Naive B cell (primary cell): ENCODE measurements at regions not wholly inside any gene's neighbourhood (a gene's known extent, or its start where the extent isn't known, plus 50 kb on each side); places are given as distances from the start of the nearest gene placed in this dataset.
A peak's percentile ranks its signal among the peaks of the same experiment; 100 is the strongest.

Experiments
- ATAC-seq, 2 donors: fragments of 150-1000 bp; cut with Tn5 transposase; 2 replicates each; pipeline ENCODE4 v1.10.0; 2021; ENCODE audit warnings: low read depth in 2 of 2, mild to moderate bottlenecking in 2 of 2, moderate library complexity in 2 of 2
- DNase-seq: peaks from one replicate; pipeline ENCODE4 v3.0.0; 2022
- H3K27ac Mint-ChIP-seq, 6 donors: one replicate each; pipeline ENCODE4 v1.8.0; 2020 to 2022; ENCODE audit warnings: mild to moderate bottlenecking in 6 of 6, mixed read lengths in 6 of 6, moderate library complexity in 5 of 6, inconsistent platforms in 2 of 6
- H3K27me3 Mint-ChIP-seq, 3 donors: one replicate each; pipeline ENCODE4 v1.8.0; 2021 to 2022; ENCODE audit warnings: mixed read lengths in 3 of 3, mild to moderate bottlenecking in 1 of 3
- H3K36me3 Mint-ChIP-seq, 2 donors: one replicate each; pipeline ENCODE4 v1.8.0; 2020 to 2022; ENCODE audit warnings: mixed read lengths in 2 of 2, inconsistent platforms in 1 of 2, mild to moderate bottlenecking in 1 of 2
- H3K4me1 Mint-ChIP-seq, 3 donors: one replicate each; pipeline ENCODE4 v1.8.0; 2020 to 2022; ENCODE audit warnings: mixed read lengths in 3 of 3, inconsistent platforms in 1 of 3, mild to moderate bottlenecking in 1 of 3, moderate library complexity in 1 of 3
- H3K4me3 Mint-ChIP-seq, 8 donors: one replicate each; pipeline ENCODE4 v1.8.0; 2020 to 2022; ENCODE audit warnings: mild to moderate bottlenecking in 8 of 8, mixed read lengths in 8 of 8, moderate library complexity in 8 of 8, inconsistent platforms in 2 of 8
- H3K9me3 Mint-ChIP-seq, 7 donors: one replicate each; pipeline ENCODE4 v1.8.0; 2020 to 2022; ENCODE audit warnings: mixed read lengths in 7 of 7, mild to moderate bottlenecking in 5 of 7, inconsistent platforms in 2 of 7, moderate library complexity in 1 of 7

- Mint-ChIP-seq H3K36me3 (no peaks in the 10 kb centered on the region), H3K9me3 (no peaks in the 10 kb centered on the region), H3K27me3 (no peaks in the 10 kb centered on the region), H3K4me1 (no peaks in the 10 kb centered on the region), H3K4me3 (no peak overlapping the region), H3K27ac (peak overlapping the region in 1 of 6 donors; percentile 34)
- no peak for ATAC-seq
- DNase-seq, result no peak
Measured at GRCh38 chr18:64410685-64411084, 261.8 kb upstream of the LINC00305 start.

DNA sequence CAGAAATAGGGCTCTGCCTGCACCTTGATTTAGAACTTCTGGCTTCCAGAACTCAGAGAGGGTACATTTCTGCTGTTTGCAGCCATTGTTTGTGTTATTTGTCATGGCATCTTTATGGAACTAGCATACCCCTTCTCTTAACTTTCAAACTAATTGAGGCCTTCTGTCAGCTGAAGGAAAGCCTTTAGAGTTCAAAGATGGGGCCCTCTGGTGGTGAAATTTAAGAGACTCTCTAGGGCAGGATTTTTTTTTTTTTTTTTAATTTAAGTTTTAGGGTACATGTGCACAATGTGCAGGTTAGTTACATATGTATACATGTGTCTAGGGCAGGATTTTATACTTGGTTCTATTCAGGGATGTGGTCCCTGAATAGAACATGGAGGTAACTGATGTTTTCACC, 260.6 kb upstream of the LINC00305 start:
- H3K9me3 Mint-ChIP-seq, result no peaks in the 10 kb centered on the region
- H3K4me3 Mint-ChIP-seq, result no peak overlapping the region
- no peak overlapping the region for H3K27ac Mint-ChIP-seq
- DNase-seq (peak; percentile 12), ATAC-seq (peak in 1 of 2 donors; percentile 25)
- peaks cover 0 to 2% (median 0%) of the 10 kb centered on the region in 3 donors for H3K4me1 Mint-ChIP-seq
- H3K27me3 Mint-ChIP-seq, result no peaks in the 10 kb centered on the region
- H3K36me3 Mint-ChIP-seq, result no peaks in the 10 kb centered on the region

- Mint-ChIP-seq H3K4me1 (peaks cover 0 to 10% (median 0%) of the 10 kb centered on the region in 3 donors), H3K27ac (no peak overlapping the region), H3K27me3 (no peaks in the 10 kb centered on the region), H3K4me3 (no peak overlapping the region), H3K36me3 (no peaks in the 10 kb centered on the region), H3K9me3 (no peaks in the 10 kb centered on the region)
- ATAC-seq (no peak), DNase-seq (no peak)
Measured at GRCh38 chr18:64407606-64408005, 258.7 kb upstream of the LINC00305 start.

DNA sequence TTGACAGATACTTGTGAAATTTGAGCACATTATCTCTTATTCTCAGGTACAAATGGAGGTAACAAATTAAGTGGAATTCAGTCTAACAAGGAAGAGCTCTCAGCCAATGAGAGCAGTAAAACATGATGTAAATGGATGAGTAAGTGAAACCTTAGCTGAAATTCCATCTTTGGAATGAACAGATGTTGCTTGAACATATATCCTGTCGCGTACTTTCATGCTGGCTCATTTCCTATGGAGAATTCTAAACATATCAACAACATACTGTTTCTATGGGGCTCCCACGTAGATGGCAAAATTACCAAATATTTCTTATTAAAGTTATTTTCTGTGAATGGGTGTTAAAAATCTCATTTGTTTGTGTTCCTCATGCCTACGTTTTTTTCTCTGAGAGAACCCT, 256.3 kb upstream of the LINC00305 start:
- no peaks in the 10 kb centered on the region for H3K27me3 Mint-ChIP-seq
- DNase-seq, result no peak
- peaks cover 0 to 10% (median 0%) of the 10 kb centered on the region in 3 donors for H3K4me1 Mint-ChIP-seq
- H3K9me3 Mint-ChIP-seq, result no peaks in the 10 kb centered on the region
- H3K36me3 Mint-ChIP-seq, result no peaks in the 10 kb centered on the region
- no peak for ATAC-seq
- H3K27ac Mint-ChIP-seq, result no peak overlapping the region
- H3K4me3 Mint-ChIP-seq, result no peak overlapping the region

- Mint-ChIP-seq H3K4me3 (no peak overlapping the region), H3K4me1 (peaks cover 0 to 10% (median 0%) of the 10 kb centered on the region in 3 donors), H3K27me3 (no peaks in the 10 kb centered on the region), H3K9me3 (no peaks in the 10 kb centered on the region), H3K36me3 (no peaks in the 10 kb centered on the region), H3K27ac (peak overlapping the region in 1 of 6 donors; percentile 22)
- DNase-seq (no peak), ATAC-seq (peak; percentile 75 to 76)
Measured at GRCh38 chr18:64403784-64404503, 255.1 kb upstream of the LINC00305 start.

GRCh38 chr18:64402636-64403035, 253.7 kb upstream of the LINC00305 start:
- Mint-ChIP-seq H3K27ac (no peak overlapping the region), H3K9me3 (no peaks in the 10 kb centered on the region), H3K27me3 (no peaks in the 10 kb centered on the region), H3K4me1 (peaks cover 0 to 10% (median 0%) of the 10 kb centered on the region in 3 donors), H3K36me3 (no peaks in the 10 kb centered on the region), H3K4me3 (no peak overlapping the region)
- no peak for DNase-seq
- no peak for ATAC-seq

DNA sequence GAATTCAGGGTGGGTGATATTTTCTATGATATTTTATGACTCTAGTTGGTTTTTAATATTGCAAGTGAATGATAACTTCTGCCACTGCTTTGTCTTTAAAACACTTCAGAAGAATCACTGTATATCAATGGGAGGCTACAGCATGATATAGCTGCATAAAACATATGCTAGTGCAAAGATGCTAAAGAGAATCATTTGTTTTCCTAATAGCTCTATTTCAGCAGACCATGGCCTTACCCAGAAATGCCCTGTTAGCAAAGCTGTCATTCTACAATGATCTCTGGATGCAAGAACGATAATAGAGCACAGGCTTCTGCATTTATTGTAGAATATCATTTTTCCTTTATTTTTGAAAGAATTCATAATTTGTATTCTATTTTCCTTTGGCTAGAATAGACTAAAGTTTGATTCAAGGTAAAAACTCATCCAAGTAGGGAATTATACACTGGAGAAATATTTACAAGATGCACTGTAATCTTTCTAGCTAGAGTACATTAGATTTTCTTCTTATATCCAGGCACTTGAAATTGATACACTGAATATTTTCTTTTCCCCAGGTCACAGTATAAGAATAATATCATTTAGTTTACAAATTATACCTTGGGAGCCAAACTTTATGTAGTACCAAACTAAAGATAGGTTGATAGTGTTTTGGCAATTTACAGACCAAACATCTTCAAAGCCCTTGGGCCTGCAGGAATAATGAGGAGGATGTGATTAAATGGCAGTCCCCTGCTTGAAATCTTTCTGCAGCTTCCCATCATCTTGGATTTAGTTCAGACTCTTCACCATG, 252.6 kb upstream of the LINC00305 start:
- Mint-ChIP-seq H3K4me1 (peaks cover 0 to 10% (median 0%) of the 10 kb centered on the region in 3 donors), H3K36me3 (no peaks in the 10 kb centered on the region), H3K4me3 (no peak overlapping the region), H3K9me3 (peaks cover 0 to 3% (median 0%) of the 10 kb centered on the region in 7 donors), H3K27me3 (no peaks in the 10 kb centered on the region), H3K27ac (no peak overlapping the region)
- DNase-seq, result no peak
- ATAC-seq, result no peak

DNA sequence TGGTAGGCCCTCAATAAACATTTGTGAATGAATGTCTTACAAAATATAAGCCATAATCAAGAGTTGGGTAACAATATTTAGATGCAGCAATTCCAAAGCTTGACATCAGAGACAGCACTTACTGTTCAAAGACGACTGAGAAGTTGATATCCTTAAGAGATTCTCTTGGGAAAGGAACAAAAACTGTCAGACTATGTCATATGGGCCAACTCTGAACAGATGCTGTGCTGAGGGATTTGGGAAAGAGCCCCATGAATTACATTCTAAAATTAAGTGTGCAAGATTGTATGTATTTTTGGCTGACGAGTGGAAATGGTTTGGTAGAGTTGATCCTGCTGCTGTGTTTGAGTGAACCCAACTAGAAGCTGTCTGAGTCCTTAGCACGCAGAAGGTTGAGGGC, 250.7 kb upstream of the LINC00305 start:
- Mint-ChIP-seq H3K27me3 (no peaks in the 10 kb centered on the region), H3K4me3 (no peak overlapping the region), H3K9me3 (peaks cover 0 to 4% (median 0%) of the 10 kb centered on the region in 7 donors), H3K27ac (no peak overlapping the region), H3K4me1 (peaks cover 0 to 9% (median 0%) of the 10 kb centered on the region in 3 donors), H3K36me3 (no peaks in the 10 kb centered on the region)
- no peak for ATAC-seq
- DNase-seq, result no peak

DNA sequence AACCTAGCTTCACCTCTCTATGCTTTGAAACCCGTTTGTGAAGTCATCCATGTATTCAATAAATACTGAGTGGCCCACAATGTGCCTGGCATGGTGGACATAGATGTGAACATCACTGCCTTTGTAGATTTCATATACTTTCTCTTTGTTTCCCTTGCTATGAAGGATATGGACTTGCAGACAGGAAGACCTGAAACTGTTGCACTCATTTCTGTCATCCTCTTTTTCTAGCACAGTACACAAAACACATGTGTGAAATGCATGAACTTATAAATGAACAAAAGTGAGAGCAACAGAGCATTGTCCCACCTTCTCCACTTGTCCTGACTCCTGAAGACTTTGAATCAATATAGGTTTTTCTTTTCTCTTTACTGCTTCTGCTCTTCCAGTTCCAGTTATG, 249.4 kb upstream of the LINC00305 start:
- DNase-seq (no peak), ATAC-seq (no peak)
- no peak overlapping the region for H3K4me3 Mint-ChIP-seq
- H3K4me1 Mint-ChIP-seq, result no peaks in the 10 kb centered on the region
- H3K27me3 Mint-ChIP-seq, result peaks cover 0 to 1% (median 0%) of the 10 kb centered on the region in 3 donors
- H3K36me3 Mint-ChIP-seq, result no peaks in the 10 kb centered on the region
- H3K27ac Mint-ChIP-seq, result no peak overlapping the region
- H3K9me3 Mint-ChIP-seq, result peaks cover 0 to 4% (median 0%) of the 10 kb centered on the region in 7 donors

- ATAC-seq (no peak), DNase-seq (no peak)
- no peaks in the 10 kb centered on the region for H3K4me1 Mint-ChIP-seq
- no peak overlapping the region for H3K27ac Mint-ChIP-seq
- peaks cover 0 to 4% (median 0%) of the 10 kb centered on the region in 7 donors for H3K9me3 Mint-ChIP-seq
- H3K27me3 Mint-ChIP-seq, result peaks cover 0 to 4% (median 0%) of the 10 kb centered on the region in 3 donors
- H3K4me3 Mint-ChIP-seq, result no peak overlapping the region
- H3K36me3 Mint-ChIP-seq, result no peaks in the 10 kb centered on the region
Measured at GRCh38 chr18:64392202-64392601, 243.3 kb upstream of the LINC00305 start.

GRCh38 chr18:64384101-64384500, 235.2 kb upstream of the LINC00305 start:
- peaks cover 0 to 6% (median 0%) of the 10 kb centered on the region in 3 donors for H3K27me3 Mint-ChIP-seq
- peaks cover 0 to 5% (median 0%) of the 10 kb centered on the region in 7 donors for H3K9me3 Mint-ChIP-seq
- no peak for DNase-seq
- H3K36me3 Mint-ChIP-seq, result no peaks in the 10 kb centered on the region
- peaks cover 6 to 32% (median 8%) of the 10 kb centered on the region in 3 donors for H3K4me1 Mint-ChIP-seq
- no peak overlapping the region for H3K27ac Mint-ChIP-seq
- no peak for ATAC-seq
- H3K4me3 Mint-ChIP-seq, result no peak overlapping the region

DNA sequence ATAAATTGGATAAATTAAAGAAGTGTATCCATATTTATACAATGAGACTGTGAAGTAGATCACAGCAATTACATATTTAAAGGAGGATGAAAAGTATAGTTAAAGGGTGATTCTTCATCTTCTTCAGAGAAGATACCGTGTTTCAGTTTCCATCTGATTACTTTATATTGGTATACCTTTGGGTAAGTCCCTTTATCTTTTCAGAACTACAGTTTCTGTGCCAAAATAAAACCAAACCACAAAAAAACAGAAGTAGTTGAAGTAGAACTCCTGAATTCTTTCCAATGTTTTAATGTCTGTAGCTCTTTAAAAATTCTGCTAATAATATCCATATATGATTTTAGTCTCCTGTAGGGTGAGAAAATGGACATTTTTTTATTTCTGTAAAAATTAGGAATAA, 231.2 kb upstream of the LINC00305 start:
- peak overlapping the region; percentile 1 to 82 (median 44) for H3K27ac Mint-ChIP-seq
- peaks cover 0 to 9% (median 4%) of the 10 kb centered on the region in 7 donors for H3K9me3 Mint-ChIP-seq
- H3K36me3 Mint-ChIP-seq, result peaks cover 0 to 10% of the 10 kb centered on the region in 2 donors
- H3K4me1 Mint-ChIP-seq, result peaks cover 6 to 43% (median 8%) of the 10 kb centered on the region in 3 donors
- ATAC-seq, result peak; percentile 86 to 96
- DNase-seq, result peak; percentile 38
- H3K4me3 Mint-ChIP-seq, result peak overlapping the region in 6 of 8 donors; percentile 16 to 78 (median 38)
- no peaks in the 10 kb centered on the region for H3K27me3 Mint-ChIP-seq

- H3K36me3 Mint-ChIP-seq, result peaks cover 0 to 10% of the 10 kb centered on the region in 2 donors
- H3K4me1 Mint-ChIP-seq, result peaks cover 6 to 43% (median 8%) of the 10 kb centered on the region in 3 donors
- no peaks in the 10 kb centered on the region for H3K27me3 Mint-ChIP-seq
- H3K27ac Mint-ChIP-seq, result peak overlapping the region in 5 of 6 donors; percentile 1 to 82 (median 59)
- H3K4me3 Mint-ChIP-seq, result peak overlapping the region in 5 of 8 donors; percentile 16 to 78 (median 40)
- no peak for DNase-seq
- ATAC-seq, result peak; percentile 11 to 18
- peaks cover 0 to 9% (median 4%) of the 10 kb centered on the region in 7 donors for H3K9me3 Mint-ChIP-seq
Measured at GRCh38 chr18:64379662-64380061, 230.8 kb upstream of the LINC00305 start.
